Heart right ventricle (tissue), 16 donors: ENCODE measurements at regions not wholly inside any gene's neighbourhood (a gene's known extent, or its start where the extent isn't known, plus 50 kb on each side); places are given as distances from the start of the nearest gene placed in this dataset.

Source experiments
- ATAC-seq, 8 donors: fragments of 200-7000 bp; cut with Tn5 transposase; one replicate each; pipeline ENCODE4 v1.9.1; 2020; ENCODE audit warnings: mild to moderate bottlenecking in 8 of 8, moderate library complexity in 8 of 8, moderate number of reproducible peaks in 1 of 8
- DNase-seq, 2 donors: peaks; one replicate each; pipeline ENCODE4 v3.0.0-alpha.2; 2020
- H3K27ac ChIP-seq, 10 donors: fragments of 200-600 bp; sonication (generic) in 2 of 10; one replicate each; pipeline versions ENCODE4 v1.5.0 to v1.8.0; 2020 to 2022; ENCODE audit warnings: mild to moderate bottlenecking in 3 of 10
- H3K27me3 ChIP-seq, 7 donors: fragments of 200-600 bp; one replicate each; pipeline ENCODE4 v1.8.0; 2021 to 2022; ENCODE audit warnings: mild to moderate bottlenecking in 2 of 7
- H3K36me3 ChIP-seq, 9 donors: fragments of 200-600 bp; sonication (generic) in 1 of 9; one replicate each; pipeline versions ENCODE4 v1.5.0 to v1.8.0; 2020 to 2022; ENCODE audit warnings: mild to moderate bottlenecking in 2 of 9
- H3K4me1 ChIP-seq, 9 donors: fragments of 200-600 bp; sonication (generic) in 1 of 9; one replicate each; pipeline versions ENCODE4 v1.5.0 to v1.8.0; 2020 to 2022; ENCODE audit warnings: mild to moderate bottlenecking in 4 of 9
- H3K4me3 ChIP-seq, 10 donors: fragments of 200-600 bp; sonication (generic) in 2 of 10; one replicate each; pipeline versions ENCODE4 v1.5.0 to v1.8.0; 2020 to 2022; ENCODE audit warnings: mild to moderate bottlenecking in 7 of 10, moderate library complexity in 2 of 10
- H3K9me3 ChIP-seq, 11 donors: fragments of 200-600 bp in 10 of 11; sonication (generic) in 2 of 11; one replicate each; pipeline versions ENCODE4 v1.5.0 to v1.8.0; 2013 to 2022; ENCODE audit warnings: mild to moderate bottlenecking in 2 of 11, control low read depth in 1 of 11, moderate library complexity in 1 of 11
- WGBS, 2 donors: extraction: QIAGEN DNeasy Blood & Tissue Kit; methylation state at CpG; one replicate each; pipeline ENCODE4 v1.1.7; 2013; ENCODE audit warnings: inconsistent platforms in 1 of 2; 5-methylcytosine and 5-hydroxymethylcytosine counted together
- intact Hi-C, 10 donors: fragments of 100-400 bp; cut with DNase I; formaldehyde crosslinking; loops; one replicate each; pipeline versions ENCODE4 v1.11.1 to v1.14.2; 2022
- TF ChIP-seq, protein P1 (sequence below), 9 donors: fragments of 200-600 bp; sonication (generic) in 2 of 9; IDR thresholded peaks; one replicate each; pipeline versions ENCODE4 v1.5.0 to v1.8.0; 2021 to 2022; ENCODE audit warnings: antibody characterized with exemption in 9 of 9, mild to moderate bottlenecking in 5 of 9, moderate library complexity in 1 of 9
- donor health status: Arrhythmogenic right ventricular cardiomyopathy.
- donor health status: ischemic (EF 13 %, LVEDD 7.1; RV severe dilation, severe dysfunction).
- donor health status: healthy with polysubstance abuse.
- donor health status: DM: no; HTN: yes; CAD: no.
- donor health status: DM: no; HTN: no; CAD: no.
- donor health status: ischemic (EF 25% LVEDD 6.9; RV normal size, moderate dysfunction).
- donor health status: ischemic (EF 25% LVEDD 5.7; RV mildly dilated, moderate dysfunction).
- donor health status: healthy.
- donor health status: DM: yes; HTN: yes; CAD: no.
- donor health status: Ischemic cardiomyopathy.
- donor health status: ischemic (EF 35%, LVEDD 5.7; RV mildly dilated, moderate dysfunction).
- donor health status: nonischemic (EF 11% LVEDD 7.7; RV severe dilation, severe dysfunction).
- donor health status: DM: yes; HTN: yes; CAD: no.
- donor health status: PGD.
- donor health status: ischemic (EF 29% LVEDD 5.4; RV normal size, mild dysfunction).
- donor health status: nonischemic (EF 23%, LVEDD 6.1; RV moderate dilation, normal function).

DNA sequence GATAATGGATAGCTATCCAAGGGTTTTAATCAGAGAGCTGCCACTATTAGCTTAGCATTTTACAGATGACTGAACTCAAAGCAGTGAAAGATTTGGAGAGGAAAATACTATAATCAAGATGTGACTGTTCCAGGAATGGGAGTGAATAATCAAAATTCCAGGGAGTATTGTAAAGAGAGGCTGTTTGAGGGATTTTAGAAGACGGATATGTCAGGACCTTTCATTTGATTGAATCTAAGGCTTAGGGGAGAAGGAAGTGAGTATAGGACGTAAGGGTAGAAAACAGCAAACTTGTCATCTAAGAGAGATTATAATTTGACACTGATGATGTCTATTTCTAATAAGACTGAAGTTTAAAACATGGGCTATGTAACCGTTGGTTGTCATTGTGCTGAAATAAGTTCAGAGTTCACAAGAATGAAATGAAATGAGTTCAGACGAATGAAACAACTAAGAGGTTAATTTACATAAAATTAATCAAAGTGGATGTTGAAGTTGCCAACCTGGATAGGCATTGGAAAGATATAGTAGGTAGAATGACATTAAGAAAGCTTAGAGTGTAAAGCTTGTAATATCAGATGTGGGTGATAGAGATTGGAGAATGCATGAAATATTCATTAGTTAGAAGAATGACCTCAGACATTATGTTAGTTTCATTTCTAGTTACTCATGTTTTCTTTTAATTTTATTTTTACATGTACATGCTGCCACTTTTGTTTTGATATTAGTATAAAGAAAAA lies 842.8 kb downstream of the SI start:
- ATAC-seq: no peak

DNA sequence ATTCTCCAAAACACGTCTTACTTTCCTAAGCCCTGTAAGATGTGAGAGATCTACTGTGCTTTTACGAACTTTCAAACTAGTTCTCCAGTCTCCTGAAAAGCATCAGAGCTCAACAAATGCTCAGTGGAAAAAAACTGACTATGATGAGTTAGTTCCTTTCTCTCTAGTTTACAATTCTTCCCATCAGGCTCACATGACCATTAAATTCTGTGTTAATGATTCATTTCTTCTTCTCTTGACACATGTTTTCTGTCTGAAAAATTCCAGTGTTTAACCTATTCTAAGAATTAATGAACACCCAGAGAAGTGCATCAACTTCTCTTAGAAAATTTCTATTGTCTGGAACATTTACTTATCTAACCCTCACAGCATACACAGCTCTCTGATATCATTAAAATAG lies 844.3 kb downstream of the SI start:
- no peak for DNase-seq
- no peak overlapping the region for H3K4me3 ChIP-seq
- no peak for ATAC-seq
- no peaks in the 10 kb centered on the region for H3K36me3 ChIP-seq
- TF ChIP-seq, protein P1, sequence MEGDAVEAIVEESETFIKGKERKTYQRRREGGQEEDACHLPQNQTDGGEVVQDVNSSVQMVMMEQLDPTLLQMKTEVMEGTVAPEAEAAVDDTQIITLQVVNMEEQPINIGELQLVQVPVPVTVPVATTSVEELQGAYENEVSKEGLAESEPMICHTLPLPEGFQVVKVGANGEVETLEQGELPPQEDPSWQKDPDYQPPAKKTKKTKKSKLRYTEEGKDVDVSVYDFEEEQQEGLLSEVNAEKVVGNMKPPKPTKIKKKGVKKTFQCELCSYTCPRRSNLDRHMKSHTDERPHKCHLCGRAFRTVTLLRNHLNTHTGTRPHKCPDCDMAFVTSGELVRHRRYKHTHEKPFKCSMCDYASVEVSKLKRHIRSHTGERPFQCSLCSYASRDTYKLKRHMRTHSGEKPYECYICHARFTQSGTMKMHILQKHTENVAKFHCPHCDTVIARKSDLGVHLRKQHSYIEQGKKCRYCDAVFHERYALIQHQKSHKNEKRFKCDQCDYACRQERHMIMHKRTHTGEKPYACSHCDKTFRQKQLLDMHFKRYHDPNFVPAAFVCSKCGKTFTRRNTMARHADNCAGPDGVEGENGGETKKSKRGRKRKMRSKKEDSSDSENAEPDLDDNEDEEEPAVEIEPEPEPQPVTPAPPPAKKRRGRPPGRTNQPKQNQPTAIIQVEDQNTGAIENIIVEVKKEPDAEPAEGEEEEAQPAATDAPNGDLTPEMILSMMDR (IDR thresholded peaks at IDR 0.05): no peak
- H3K9me3 ChIP-seq: no peaks in the 10 kb centered on the region
- 65 to 82% methylated on average over 2 of the region's 2 CpGs for WGBS, 2 donors
- no peaks in the 10 kb centered on the region for H3K27me3 ChIP-seq
- H3K27ac ChIP-seq: no peak overlapping the region
- H3K4me1 ChIP-seq: no peaks in the 10 kb centered on the region
- intact Hi-C loops: no loop called here

More for the DNA sequence above, 842.8 kb downstream of the SI start:
- 65 to 73% methylated on average over 4 of the region's 4 CpGs for WGBS, 2 donors
- no peak for DNase-seq
- H3K36me3 ChIP-seq: no peaks in the 10 kb centered on the region
- H3K4me1 ChIP-seq: no peaks in the 10 kb centered on the region
- no peaks in the 10 kb centered on the region for H3K27me3 ChIP-seq
- TF ChIP-seq, protein P1 (IDR thresholded peaks at IDR 0.05): no peak
- intact Hi-C loops: no loop called here
- H3K4me3 ChIP-seq: no peak overlapping the region
- no peak overlapping the region for H3K27ac ChIP-seq
- no peaks in the 10 kb centered on the region for H3K9me3 ChIP-seq

DNA sequence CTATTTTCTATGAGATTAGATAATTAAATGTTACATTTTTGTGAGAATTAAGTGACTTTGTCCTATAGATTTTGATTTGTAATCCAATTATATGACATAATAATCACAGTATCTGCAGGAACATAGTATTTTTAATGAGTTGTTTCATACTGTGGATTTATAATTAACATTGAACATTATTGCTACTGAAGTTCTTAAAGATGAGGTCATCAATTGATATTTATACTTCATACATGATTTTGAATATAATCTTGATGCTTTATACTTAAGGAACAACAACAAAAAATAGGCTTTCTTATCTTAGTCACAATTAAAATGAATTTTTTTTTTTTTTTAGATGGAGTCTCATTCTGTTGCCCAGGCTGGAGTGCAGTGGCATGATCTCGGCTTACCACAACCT lies 846.6 kb downstream of the SI start:
- no peaks in the 10 kb centered on the region for H3K36me3 ChIP-seq
- WGBS, 2 donors: 98 to 100% methylated on average over 1 of the region's 1 CpG
- H3K27ac ChIP-seq: no peak overlapping the region
- no peaks in the 10 kb centered on the region for H3K4me1 ChIP-seq
- no peaks in the 10 kb centered on the region for H3K27me3 ChIP-seq
- intact Hi-C loops: no loop called here
- no peak overlapping the region for H3K4me3 ChIP-seq
- TF ChIP-seq, protein P1 (IDR thresholded peaks at IDR 0.05): no peak
- no peak for DNase-seq
- H3K9me3 ChIP-seq: no peaks in the 10 kb centered on the region
- no peak for ATAC-seq

DNA sequence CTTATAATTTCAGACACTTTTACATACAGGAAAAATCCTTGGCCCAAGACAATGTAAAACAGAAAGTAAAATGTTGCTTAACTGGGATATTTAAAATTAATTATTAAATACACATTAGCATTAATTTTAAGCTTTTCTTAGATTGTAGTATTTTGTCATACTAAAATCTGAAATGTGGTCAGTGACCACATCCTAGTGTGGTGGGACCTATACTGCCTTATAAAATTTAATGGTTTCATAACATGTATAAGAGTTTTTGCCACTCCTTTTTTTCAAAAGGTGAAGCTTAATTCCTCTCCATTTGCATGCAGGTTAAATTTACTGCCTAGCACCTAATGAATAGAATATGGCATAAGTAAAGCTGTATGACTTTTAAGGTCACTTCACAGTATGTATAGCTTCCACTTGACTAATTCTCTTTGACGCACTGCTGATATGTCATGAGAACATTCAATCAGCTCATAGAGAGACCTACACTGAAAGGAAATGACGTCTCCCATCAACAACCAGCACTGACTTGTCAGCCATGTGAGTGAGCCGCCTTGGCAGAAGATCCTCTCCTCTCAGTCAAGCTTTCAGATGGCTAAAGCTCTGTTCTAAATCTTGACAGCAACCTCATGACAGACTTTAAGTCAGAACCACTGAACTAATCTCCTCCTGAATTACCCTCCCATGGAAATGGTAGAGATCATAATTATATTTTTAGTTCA lies 847.8 kb downstream of the SI start:
- no peak for DNase-seq
- Histone ChIP-seq H3K27ac (no peak overlapping the region), H3K4me1 (no peaks in the 10 kb centered on the region), H3K4me3 (no peak overlapping the region), H3K36me3 (no peaks in the 10 kb centered on the region), H3K9me3 (peaks cover 0 to 3% (median 0%) of the 10 kb centered on the region in 11 donors), H3K27me3 (no peaks in the 10 kb centered on the region)
- intact Hi-C loops: no loop called here
- WGBS, 2 donors: 43 to 59% methylated on average over 3 of the region's 3 CpGs
- no peak for ATAC-seq
- TF ChIP-seq, protein P1 (IDR thresholded peaks at IDR 0.05): no peak
